Nephron progenitor cell (in vitro differentiated cells): ENCODE measurements at regions not wholly inside any gene's neighbourhood (a gene's known extent, or its start where the extent isn't known, plus 50 kb on each side); places are given as distances from the start of the nearest gene placed in this dataset.

Experiments used
- DNase-seq: peaks from one replicate; pipeline ENCODE4 v3.0.0; 2021
- H3K27ac Mint-ChIP-seq: 2 replicates; pipeline ENCODE4 v1.8.0; 2021; ENCODE audit warnings: mild to moderate bottlenecking, moderate library complexity, mixed read lengths
- H3K27me3 Mint-ChIP-seq: 2 replicates; pipeline ENCODE4 v1.8.0; 2021; ENCODE audit warnings: mild to moderate bottlenecking, low read depth, mixed read lengths; ENCODE audit not compliant: poor library complexity
- H3K36me3 Mint-ChIP-seq: 2 replicates; pipeline ENCODE4 v1.8.0; 2021; ENCODE audit warnings: low read depth, mixed read lengths
- H3K4me1 Mint-ChIP-seq: 2 replicates; pipeline ENCODE4 v1.8.0; 2021; ENCODE audit warnings: mixed read lengths
- H3K4me3 Mint-ChIP-seq: 2 replicates; pipeline ENCODE4 v1.8.0; 2021; ENCODE audit warnings: mild to moderate bottlenecking, moderate library complexity, mixed read lengths
- H3K9me3 Mint-ChIP-seq: 2 replicates; pipeline ENCODE4 v1.8.0; 2021; ENCODE audit warnings: mild to moderate bottlenecking, moderate library complexity, mixed read lengths
- TF ChIP-seq, protein P1 (sequence below): fragments of 200-600 bp; sonication (generic); IDR thresholded peaks from 2 replicates; pipeline ENCODE4 v1.5.0; 2021; ENCODE audit warnings: antibody characterized with exemption

GRCh38 chr4:1480720-1481119, 74.5 kb upstream of the NKX1-1 start:
- H3K9me3 Mint-ChIP-seq: peaks cover 62% of the 10 kb centered on the region
- TF ChIP-seq, protein P1, sequence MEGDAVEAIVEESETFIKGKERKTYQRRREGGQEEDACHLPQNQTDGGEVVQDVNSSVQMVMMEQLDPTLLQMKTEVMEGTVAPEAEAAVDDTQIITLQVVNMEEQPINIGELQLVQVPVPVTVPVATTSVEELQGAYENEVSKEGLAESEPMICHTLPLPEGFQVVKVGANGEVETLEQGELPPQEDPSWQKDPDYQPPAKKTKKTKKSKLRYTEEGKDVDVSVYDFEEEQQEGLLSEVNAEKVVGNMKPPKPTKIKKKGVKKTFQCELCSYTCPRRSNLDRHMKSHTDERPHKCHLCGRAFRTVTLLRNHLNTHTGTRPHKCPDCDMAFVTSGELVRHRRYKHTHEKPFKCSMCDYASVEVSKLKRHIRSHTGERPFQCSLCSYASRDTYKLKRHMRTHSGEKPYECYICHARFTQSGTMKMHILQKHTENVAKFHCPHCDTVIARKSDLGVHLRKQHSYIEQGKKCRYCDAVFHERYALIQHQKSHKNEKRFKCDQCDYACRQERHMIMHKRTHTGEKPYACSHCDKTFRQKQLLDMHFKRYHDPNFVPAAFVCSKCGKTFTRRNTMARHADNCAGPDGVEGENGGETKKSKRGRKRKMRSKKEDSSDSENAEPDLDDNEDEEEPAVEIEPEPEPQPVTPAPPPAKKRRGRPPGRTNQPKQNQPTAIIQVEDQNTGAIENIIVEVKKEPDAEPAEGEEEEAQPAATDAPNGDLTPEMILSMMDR: no peak
- peaks cover 70% of the 10 kb centered on the region for H3K27me3 Mint-ChIP-seq
- H3K4me3 Mint-ChIP-seq: no peak overlapping the region
- DNase-seq: no peak
- no peaks in the 10 kb centered on the region for H3K4me1 Mint-ChIP-seq
- H3K36me3 Mint-ChIP-seq: peaks cover 4% of the 10 kb centered on the region
- no peak overlapping the region for H3K27ac Mint-ChIP-seq

DNA sequence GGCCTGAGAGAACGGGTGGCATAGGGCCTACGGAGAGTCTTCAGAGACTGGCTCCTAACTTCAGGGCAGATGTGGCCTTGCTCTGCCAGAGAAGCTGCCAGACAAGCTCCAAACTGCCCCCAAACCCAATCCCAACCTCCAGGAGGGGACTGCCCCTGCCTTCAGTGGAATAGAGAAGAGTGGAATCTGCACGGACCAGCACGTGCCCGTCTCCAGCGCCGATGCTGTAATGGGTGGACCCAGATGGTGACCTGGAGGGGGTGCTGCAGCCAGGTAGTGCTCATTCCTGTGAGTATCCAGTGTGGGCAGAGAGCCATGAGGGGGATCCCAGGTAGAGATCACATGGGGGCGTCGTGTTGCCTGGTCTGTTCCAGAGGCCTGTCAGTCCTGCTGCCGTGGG, 73.2 kb upstream of the NKX1-1 start:
- Mint-ChIP-seq H3K4me1 (no peaks in the 10 kb centered on the region), H3K4me3 (no peak overlapping the region), H3K9me3 (peaks cover 53% of the 10 kb centered on the region), H3K27ac (no peak overlapping the region), H3K36me3 (no peaks in the 10 kb centered on the region), H3K27me3 (peaks cover 68% of the 10 kb centered on the region)
- DNase-seq: no peak
- TF ChIP-seq, protein P1: no peak

DNA sequence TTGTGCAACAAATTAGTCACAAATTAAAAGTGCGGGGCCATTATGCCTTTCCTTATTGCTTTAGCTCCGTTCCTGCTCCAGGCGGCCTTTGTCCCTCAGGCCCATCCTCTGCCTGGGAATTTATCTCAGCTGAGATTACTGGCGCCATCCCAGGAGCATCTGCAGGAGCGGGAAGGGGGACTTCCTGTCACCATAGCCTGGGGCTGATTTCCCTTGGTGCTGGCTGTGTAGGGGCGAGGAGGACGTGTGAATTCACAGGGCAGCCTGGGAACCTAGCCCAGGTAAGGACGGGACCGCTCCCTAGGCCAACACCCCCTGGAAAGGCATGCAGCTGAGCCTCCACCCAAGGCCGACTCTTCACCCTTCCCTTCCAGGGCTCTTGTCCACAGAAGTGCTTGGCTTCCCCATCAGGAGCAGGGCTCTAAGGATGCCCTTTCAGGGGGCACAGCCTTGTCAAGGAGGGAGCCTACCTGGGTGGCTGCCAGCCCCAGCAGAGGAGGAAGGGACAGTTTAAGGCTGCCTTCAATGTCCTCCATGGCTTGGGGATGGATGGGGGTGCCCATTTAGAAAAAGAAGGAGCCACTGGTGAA, 72.6 kb upstream of the NKX1-1 start:
- Mint-ChIP-seq H3K27ac (no peak overlapping the region), H3K27me3 (peaks cover 68% of the 10 kb centered on the region), H3K4me3 (no peak overlapping the region), H3K4me1 (no peaks in the 10 kb centered on the region), H3K9me3 (peaks cover 47% of the 10 kb centered on the region), H3K36me3 (no peaks in the 10 kb centered on the region)
- DNase-seq: no peak
- TF ChIP-seq, protein P1: no peak

DNA sequence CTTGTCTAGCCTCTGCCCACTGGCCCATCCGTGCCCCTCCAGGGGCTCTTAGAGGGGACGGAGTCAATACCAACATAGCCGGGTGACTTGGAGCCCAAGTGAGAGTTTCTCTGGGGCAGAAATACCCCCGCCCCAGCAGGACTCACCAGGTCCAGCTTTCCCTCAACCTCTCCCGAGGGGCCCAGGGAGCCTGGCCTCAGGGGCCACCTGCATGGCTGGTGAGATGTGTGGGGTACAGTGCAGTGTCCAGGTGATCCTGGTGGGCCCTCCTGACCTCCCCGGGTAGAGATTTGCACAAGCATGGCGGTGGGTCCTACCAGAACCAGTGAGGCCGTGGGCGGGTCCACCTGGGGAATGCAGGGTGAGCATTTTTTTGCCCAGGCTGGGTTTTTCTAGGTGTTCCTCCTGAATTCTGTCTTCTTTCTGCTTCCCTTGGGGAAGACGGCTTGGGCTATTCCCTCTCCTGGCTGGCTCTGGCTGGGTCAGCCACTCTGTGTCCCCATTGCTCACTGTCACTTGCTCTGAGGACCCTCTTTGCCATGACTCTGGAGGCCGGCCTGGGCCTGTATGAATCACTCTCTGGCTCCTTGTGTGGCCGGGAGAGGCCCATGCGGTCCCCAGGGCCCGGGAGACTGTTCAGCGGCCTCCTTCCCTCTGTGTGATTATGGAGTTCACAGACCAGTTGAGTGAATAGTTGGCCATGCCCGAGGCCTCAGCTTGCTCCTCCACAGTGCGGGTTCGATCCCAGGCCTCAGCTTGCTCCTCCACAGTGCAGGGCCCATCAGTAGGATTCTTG, 71.0 kb upstream of the NKX1-1 start:
- Mint-ChIP-seq H3K36me3 (no peaks in the 10 kb centered on the region), H3K9me3 (peaks cover 34% of the 10 kb centered on the region), H3K27ac (no peak overlapping the region), H3K4me1 (no peaks in the 10 kb centered on the region), H3K27me3 (peaks cover 66% of the 10 kb centered on the region), H3K4me3 (no peak overlapping the region)
- no peak for DNase-seq
- TF ChIP-seq, protein P1: no peak

DNA sequence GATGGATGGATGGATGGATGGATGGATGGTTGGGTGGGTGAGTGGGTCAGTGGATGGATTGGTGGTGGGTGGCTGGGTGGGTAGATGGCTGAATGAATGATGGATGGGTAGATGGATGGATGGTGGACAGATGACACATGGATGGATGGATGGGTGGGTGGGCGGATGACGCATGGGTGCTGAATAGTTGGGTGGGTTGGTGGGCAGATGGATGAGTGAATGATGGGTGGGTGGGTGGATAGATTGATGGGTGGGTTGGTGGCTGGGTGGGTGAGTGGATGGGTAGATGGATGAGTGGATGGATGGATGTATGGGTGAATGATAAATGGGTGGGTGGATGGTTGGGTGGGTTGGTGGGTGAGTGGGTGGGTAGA, 69.9 kb upstream of the NKX1-1 start:
- Mint-ChIP-seq H3K4me1 (no peaks in the 10 kb centered on the region), H3K27me3 (peaks cover 64% of the 10 kb centered on the region), H3K36me3 (no peaks in the 10 kb centered on the region), H3K4me3 (no peak overlapping the region), H3K27ac (no peak overlapping the region), H3K9me3 (peaks cover 23% of the 10 kb centered on the region)
- TF ChIP-seq, protein P1: no peak
- DNase-seq: no peak
